ENCODE measurements at regions not wholly inside any gene's neighbourhood (a gene's known extent, or its start where the extent isn't known, plus 50 kb on each side); places are given as distances from the start of the nearest gene placed in this dataset.

- TF ChIP-seq, protein P1, sequence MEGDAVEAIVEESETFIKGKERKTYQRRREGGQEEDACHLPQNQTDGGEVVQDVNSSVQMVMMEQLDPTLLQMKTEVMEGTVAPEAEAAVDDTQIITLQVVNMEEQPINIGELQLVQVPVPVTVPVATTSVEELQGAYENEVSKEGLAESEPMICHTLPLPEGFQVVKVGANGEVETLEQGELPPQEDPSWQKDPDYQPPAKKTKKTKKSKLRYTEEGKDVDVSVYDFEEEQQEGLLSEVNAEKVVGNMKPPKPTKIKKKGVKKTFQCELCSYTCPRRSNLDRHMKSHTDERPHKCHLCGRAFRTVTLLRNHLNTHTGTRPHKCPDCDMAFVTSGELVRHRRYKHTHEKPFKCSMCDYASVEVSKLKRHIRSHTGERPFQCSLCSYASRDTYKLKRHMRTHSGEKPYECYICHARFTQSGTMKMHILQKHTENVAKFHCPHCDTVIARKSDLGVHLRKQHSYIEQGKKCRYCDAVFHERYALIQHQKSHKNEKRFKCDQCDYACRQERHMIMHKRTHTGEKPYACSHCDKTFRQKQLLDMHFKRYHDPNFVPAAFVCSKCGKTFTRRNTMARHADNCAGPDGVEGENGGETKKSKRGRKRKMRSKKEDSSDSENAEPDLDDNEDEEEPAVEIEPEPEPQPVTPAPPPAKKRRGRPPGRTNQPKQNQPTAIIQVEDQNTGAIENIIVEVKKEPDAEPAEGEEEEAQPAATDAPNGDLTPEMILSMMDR (conservative IDR thresholded peaks at IDR 0.05; ENCODE audit: low read length): no peak
- TF ChIP-seq EZH2phosphoT487 (IDR thresholded peaks at IDR 0.05; ENCODE audit: borderline replicate concordance, low read depth, low read length): no peak
Measured at GRCh38 chr1:239053279-239053678, 333.1 kb upstream of the CHRM3 start.

Measured in OCI-LY7 (cell line).